ENCODE measurements at regions not wholly inside any gene's neighbourhood (a gene's known extent, or its start where the extent isn't known, plus 50 kb on each side); places are given as distances from the start of the nearest gene placed in this dataset.

DNA sequence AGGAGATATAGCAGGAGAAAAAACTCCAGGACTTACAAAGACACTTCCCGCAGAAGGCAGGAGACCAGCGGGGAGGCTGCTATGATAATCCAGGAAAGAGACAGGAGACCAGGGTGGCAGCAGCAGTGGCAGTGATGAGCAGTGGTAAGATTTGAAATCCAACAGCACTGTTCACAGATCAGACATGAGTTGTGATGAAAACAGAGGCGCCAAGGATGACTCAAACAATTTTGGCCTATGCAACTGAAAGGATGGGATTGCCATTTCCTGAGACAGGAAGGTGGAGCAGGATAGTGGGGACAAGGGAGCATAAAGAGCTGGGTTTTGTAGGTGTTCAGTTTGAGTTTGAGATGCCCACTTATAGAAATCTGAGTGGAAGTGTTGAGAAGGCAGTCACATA, 108.6 kb upstream of the DYRK2 start:
- Mint-ChIP-seq H3K4me1 (ENCODE audit: low read depth, unreplicated experiment) (peaks cover 31% of the 10 kb centered on the region), H3K9me3 (ENCODE audit: low read depth, unreplicated experiment) (no peaks in the 10 kb centered on the region), H3K4me3 (ENCODE audit: low read depth, unreplicated experiment) (no peak overlapping the region), H3K36me3 (ENCODE audit: insufficient read depth, unreplicated experiment) (no peaks in the 10 kb centered on the region), H3K27ac (ENCODE audit: unreplicated experiment) (no peak overlapping the region), H3K27me3 (ENCODE audit: unreplicated experiment) (no peaks in the 10 kb centered on the region)
- intact Hi-C loops (cut with micrococcal nuclease; ENCODE audit: unreplicated experiment), result loop anchor here (5.0 kb wide), 1 partner anchor 107 kb away; the partner anchor contains the start of gene DYRK2
- TF ChIP-seq, protein P1, sequence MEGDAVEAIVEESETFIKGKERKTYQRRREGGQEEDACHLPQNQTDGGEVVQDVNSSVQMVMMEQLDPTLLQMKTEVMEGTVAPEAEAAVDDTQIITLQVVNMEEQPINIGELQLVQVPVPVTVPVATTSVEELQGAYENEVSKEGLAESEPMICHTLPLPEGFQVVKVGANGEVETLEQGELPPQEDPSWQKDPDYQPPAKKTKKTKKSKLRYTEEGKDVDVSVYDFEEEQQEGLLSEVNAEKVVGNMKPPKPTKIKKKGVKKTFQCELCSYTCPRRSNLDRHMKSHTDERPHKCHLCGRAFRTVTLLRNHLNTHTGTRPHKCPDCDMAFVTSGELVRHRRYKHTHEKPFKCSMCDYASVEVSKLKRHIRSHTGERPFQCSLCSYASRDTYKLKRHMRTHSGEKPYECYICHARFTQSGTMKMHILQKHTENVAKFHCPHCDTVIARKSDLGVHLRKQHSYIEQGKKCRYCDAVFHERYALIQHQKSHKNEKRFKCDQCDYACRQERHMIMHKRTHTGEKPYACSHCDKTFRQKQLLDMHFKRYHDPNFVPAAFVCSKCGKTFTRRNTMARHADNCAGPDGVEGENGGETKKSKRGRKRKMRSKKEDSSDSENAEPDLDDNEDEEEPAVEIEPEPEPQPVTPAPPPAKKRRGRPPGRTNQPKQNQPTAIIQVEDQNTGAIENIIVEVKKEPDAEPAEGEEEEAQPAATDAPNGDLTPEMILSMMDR (IDR thresholded peaks at IDR 0.05; ENCODE audit: unreplicated experiment), result no peak
- DNase-seq, result no peak
- CTCF ChIA-PET, result no interaction called here
- no TSS peak for BruUV-seq (replicated peaks)

DNA sequence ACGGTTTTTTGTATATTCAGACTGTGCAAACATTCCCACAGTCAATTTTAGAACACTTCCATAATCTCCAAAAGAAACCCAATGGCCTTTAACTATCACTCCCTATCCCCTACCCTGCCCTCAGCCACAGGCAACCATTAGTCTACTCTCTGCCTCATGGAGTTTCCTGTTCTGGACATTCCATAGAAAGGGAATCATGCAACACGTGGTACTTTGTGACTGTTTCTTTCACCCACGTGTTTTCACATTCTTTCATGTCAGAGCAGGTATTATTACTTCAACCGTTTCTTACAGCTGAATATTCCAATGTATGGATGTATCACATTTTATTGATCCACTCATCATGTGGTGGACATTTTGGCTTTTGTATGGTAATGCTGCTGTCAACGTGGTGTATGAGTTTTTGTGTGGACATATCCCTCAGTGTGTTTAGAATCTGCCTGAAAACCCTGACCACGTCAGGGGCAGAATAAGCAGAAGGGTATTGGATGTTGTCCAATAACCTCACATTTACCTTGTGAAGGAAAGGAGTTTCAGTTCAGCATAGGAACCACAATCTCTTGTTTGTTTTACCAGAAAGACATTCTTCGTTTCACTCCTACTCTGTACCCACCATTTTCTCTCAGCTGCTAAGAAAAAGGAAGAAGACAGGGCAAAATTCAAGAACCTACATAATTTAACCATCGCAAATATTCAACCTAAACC, 107.5 kb upstream of the DYRK2 start:
- DNase-seq, result no peak
- H3K27ac Mint-ChIP-seq (ENCODE audit: unreplicated experiment), result peak overlapping the region; percentile 60
- no peaks in the 10 kb centered on the region for H3K9me3 Mint-ChIP-seq (ENCODE audit: low read depth, unreplicated experiment)
- TF ChIP-seq, protein P1 (IDR thresholded peaks at IDR 0.05; ENCODE audit: unreplicated experiment), result no peak
- BruUV-seq (replicated peaks), result no TSS peak
- peaks cover 30% of the 10 kb centered on the region for H3K4me1 Mint-ChIP-seq (ENCODE audit: low read depth, unreplicated experiment)
- no peaks in the 10 kb centered on the region for H3K36me3 Mint-ChIP-seq (ENCODE audit: insufficient read depth, unreplicated experiment)
- H3K27me3 Mint-ChIP-seq (ENCODE audit: unreplicated experiment), result no peaks in the 10 kb centered on the region
- intact Hi-C loops (cut with micrococcal nuclease; ENCODE audit: unreplicated experiment), result loop anchor here (5.0 kb wide), 1 partner anchor 106 kb away; the partner anchor contains the start of gene DYRK2
- peak overlapping the region; percentile 9 for H3K4me3 Mint-ChIP-seq (ENCODE audit: low read depth, unreplicated experiment)
- CTCF ChIA-PET, result no interaction called here

DNA sequence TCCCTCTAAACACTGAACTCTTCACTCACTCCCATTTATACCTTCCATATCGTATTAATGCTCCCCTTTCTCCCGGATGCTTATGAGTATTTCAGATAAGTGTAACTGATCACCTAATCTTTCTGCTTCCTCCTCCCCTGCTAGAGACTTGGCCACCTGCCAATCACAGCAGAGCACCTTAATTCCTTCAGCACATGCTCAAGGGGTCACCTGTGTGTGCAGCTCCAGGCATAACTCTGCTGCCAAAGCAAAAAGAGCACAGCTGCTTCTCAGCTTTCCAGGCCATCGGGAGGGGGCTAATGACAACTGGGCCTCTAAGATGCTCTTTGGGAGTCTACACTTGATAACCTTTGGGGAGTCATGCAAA, 106.9 kb upstream of the DYRK2 start:
- Mint-ChIP-seq H3K27ac (ENCODE audit: unreplicated experiment) (peak overlapping the region; percentile 60), H3K4me3 (ENCODE audit: low read depth, unreplicated experiment) (peak overlapping the region; percentile 9), H3K27me3 (ENCODE audit: unreplicated experiment) (no peaks in the 10 kb centered on the region), H3K4me1 (ENCODE audit: low read depth, unreplicated experiment) (peaks cover 31% of the 10 kb centered on the region), H3K36me3 (ENCODE audit: insufficient read depth, unreplicated experiment) (no peaks in the 10 kb centered on the region), H3K9me3 (ENCODE audit: low read depth, unreplicated experiment) (no peaks in the 10 kb centered on the region)
- DNase-seq, result peak; percentile 76
- CTCF ChIA-PET, result no interaction called here
- no TSS peak for BruUV-seq (replicated peaks)
- intact Hi-C loops (cut with micrococcal nuclease; ENCODE audit: unreplicated experiment), result loop anchor here (5.0 kb wide), 1 partner anchor 106 kb away; the partner anchor contains the start of gene DYRK2
- TF ChIP-seq, protein P1 (IDR thresholded peaks at IDR 0.05; ENCODE audit: unreplicated experiment), result no peak

DNA sequence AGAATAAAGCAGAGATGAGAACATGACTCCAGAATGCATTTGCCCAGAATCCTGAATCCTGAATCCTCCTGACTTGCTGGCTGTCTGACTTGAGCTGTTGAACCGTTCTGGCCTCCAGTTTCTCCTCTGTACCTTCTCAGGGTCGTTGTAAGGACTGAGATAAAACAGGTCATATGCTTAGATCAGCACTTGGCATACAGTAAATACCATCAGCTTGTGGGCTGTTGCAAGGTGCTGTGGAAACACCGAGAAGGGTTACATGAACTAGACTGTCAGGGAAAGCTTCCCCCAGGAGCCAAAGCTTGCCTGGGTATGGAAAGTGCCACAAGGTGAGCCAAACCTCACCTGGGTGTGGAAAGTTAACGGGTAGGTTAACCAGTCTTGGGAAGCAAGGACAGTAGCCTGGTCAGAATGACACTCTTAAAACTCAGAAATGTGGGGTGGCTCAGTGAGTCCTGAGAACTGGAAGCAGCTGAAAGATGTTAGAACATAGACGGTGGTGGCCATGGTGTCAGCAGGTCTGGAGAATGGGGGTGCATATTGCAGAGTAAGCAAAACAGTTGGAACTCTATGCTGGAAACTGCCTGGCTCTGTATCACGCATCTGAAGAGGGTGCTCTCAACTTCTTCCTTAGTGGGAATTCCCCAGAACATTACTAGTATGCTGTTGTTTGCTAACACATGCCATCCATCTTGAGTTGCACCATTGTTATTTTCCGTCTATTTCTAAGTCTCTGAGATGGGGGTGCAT, 105.3 kb upstream of the DYRK2 start:
- DNase-seq, result no peak
- no TSS peak for BruUV-seq (replicated peaks)
- CTCF ChIA-PET, result no interaction called here
- Mint-ChIP-seq H3K27ac (ENCODE audit: unreplicated experiment) (no peak overlapping the region), H3K4me3 (ENCODE audit: low read depth, unreplicated experiment) (no peak overlapping the region), H3K36me3 (ENCODE audit: insufficient read depth, unreplicated experiment) (no peaks in the 10 kb centered on the region), H3K9me3 (ENCODE audit: low read depth, unreplicated experiment) (no peaks in the 10 kb centered on the region), H3K4me1 (ENCODE audit: low read depth, unreplicated experiment) (peaks cover 39% of the 10 kb centered on the region), H3K27me3 (ENCODE audit: unreplicated experiment) (no peaks in the 10 kb centered on the region)
- TF ChIP-seq, protein P1 (IDR thresholded peaks at IDR 0.05; ENCODE audit: unreplicated experiment), result no peak
- intact Hi-C loops (cut with micrococcal nuclease; ENCODE audit: unreplicated experiment), result loop anchor here (5.0 kb wide), 1 partner anchor 104 kb away; the partner anchor contains the start of gene DYRK2
